ENCODE measurements at regions not wholly inside any gene's neighbourhood (a gene's known extent, or its start where the extent isn't known, plus 50 kb on each side); places are given as distances from the start of the nearest gene placed in this dataset.
"Not testable (repeated sequence)": the region's sequence is repeated elsewhere in the genome, so short reads cannot be mapped to it uniquely, and the experiment has no call there.

DNA sequence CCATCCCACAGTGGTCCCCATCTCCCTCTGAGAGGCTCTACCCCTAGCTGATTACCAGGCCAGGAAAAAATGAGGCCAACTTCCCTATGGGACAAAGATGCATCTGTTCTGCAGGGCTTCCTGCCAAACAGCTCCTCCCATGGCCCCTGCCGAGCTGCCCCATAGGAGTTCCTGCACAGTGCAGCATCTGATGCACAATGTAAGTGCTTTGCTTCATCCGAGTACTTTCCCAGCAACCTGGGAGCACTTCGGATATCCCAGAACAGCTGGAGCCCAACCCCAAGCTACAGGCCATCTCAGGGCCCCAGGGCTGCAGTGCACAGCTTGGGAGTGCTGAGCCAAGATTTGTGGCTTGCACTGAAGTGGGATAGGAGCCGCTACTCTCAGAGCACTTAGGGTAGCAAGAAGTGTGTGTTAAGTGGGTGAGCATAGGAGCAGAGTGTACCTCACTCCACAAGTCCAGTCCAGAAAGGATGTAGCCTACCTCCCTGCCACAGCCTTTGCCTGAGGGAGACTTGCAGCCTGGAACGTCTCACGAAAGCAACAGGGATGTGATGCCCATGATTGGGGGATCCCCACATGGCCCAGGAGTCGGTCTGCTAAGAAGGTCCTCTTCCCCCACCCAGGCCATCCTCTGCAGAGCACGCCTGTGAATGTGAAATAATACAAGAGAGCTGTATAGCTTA is 209.6 kb upstream of the VWC2 start:
- H3K4me1 Mint-ChIP-seq (ENCODE audit: low read depth) = no peaks in the 10 kb centered on the region
- intact Hi-C loops (cut with micrococcal nuclease) = no loop called here
- peaks cover 30% of the 10 kb centered on the region for H3K9me3 Mint-ChIP-seq
- H3K27me3 Mint-ChIP-seq = no peaks in the 10 kb centered on the region
- H3K4me3 Mint-ChIP-seq = no peak overlapping the region
- no peaks in the 10 kb centered on the region for H3K36me3 Mint-ChIP-seq
- no peak for DNase-seq
- CTCF ChIA-PET = no interaction called here
- H3K27ac Mint-ChIP-seq = no peak overlapping the region
- POLR2A ChIA-PET = no interaction called here

DNA sequence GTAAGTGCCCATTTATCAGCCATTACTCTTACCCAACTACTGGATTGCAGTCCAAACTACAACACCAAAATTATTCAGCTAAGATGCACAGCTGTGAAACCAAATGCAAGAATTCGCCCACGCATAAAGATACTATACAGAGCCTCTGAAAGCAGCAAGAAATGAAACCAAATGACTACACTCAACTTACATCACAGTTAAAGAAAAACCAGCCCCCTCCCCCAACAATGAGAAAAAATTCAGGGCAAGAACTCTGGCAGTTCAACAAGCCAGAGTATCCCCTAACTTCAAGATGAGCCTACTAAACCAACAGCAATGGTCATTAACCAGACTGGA is 209.1 kb upstream of the VWC2 start:
- DNase-seq = no peak
- no peak overlapping the region for H3K27ac Mint-ChIP-seq
- no peaks in the 10 kb centered on the region for H3K27me3 Mint-ChIP-seq
- H3K4me3 Mint-ChIP-seq = no peak overlapping the region
- intact Hi-C loops (cut with micrococcal nuclease) = no loop called here
- CTCF ChIA-PET = no interaction called here
- H3K9me3 Mint-ChIP-seq = peaks cover 26% of the 10 kb centered on the region
- POLR2A ChIA-PET = no interaction called here
- H3K4me1 Mint-ChIP-seq (ENCODE audit: low read depth) = no peaks in the 10 kb centered on the region
- no peaks in the 10 kb centered on the region for H3K36me3 Mint-ChIP-seq

DNA sequence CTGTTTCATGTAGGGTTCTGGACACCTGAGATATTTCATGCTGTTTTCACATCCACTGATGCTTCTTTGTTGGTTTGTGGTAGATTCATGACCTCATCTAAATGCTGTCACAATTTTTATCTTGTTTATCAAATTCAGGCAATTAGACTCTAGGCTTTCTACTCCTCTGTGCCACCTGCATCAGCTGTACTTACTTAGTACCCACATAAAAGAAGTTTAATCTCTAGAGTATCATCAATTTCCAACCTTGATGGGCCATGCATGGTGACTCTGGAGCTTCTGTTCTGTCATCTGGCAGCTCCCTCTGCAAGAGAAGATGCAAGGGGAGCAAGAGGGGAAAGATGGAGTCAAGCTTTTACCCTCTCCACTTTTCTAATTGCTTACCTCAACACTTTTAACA is 195.9 kb upstream of the VWC2 start:
- POLR2A ChIA-PET = no interaction called here
- Mint-ChIP-seq H3K27me3 (no peaks in the 10 kb centered on the region), H3K4me1 (ENCODE audit: low read depth) (no peaks in the 10 kb centered on the region)

DNA sequence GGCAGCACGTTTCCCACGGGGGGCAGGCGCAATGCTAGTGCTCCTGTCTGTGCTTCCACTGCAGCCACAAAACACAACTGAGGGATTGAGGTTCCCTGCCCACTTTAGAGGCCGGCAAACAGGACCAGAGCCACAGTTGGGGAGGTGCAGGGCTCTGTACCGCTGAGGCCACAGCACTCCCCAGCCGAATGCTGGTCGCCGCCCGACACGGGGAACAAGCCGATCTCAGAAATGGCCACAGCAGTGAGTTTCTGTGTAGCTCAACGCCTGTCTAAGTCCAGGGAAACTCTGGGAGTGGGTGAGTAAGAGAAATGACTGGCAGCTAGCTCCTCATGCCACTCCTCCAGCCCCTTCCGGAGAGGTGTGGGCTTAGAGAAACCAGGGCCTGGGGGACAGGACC is 194.0 kb upstream of the VWC2 start:
- CTCF ChIA-PET = no interaction called here
- Mint-ChIP-seq H3K27me3 (no peaks in the 10 kb centered on the region), H3K27ac (no peak overlapping the region), H3K9me3 (peaks cover 6% of the 10 kb centered on the region), H3K36me3 (no peaks in the 10 kb centered on the region), H3K4me1 (ENCODE audit: low read depth) (no peaks in the 10 kb centered on the region), H3K4me3 (no peak overlapping the region)
- no peak for DNase-seq
- POLR2A ChIA-PET = no interaction called here
- intact Hi-C loops (cut with micrococcal nuclease) = no loop called here

More for the DNA sequence above, 195.9 kb upstream of the VWC2 start:
- CTCF ChIA-PET = no interaction called here
- peaks cover 6% of the 10 kb centered on the region for H3K9me3 Mint-ChIP-seq
- H3K36me3 Mint-ChIP-seq = no peaks in the 10 kb centered on the region
- no peak for DNase-seq
- no peak overlapping the region for H3K4me3 Mint-ChIP-seq
- no peak overlapping the region for H3K27ac Mint-ChIP-seq
- intact Hi-C loops (cut with micrococcal nuclease) = no loop called here

DNA sequence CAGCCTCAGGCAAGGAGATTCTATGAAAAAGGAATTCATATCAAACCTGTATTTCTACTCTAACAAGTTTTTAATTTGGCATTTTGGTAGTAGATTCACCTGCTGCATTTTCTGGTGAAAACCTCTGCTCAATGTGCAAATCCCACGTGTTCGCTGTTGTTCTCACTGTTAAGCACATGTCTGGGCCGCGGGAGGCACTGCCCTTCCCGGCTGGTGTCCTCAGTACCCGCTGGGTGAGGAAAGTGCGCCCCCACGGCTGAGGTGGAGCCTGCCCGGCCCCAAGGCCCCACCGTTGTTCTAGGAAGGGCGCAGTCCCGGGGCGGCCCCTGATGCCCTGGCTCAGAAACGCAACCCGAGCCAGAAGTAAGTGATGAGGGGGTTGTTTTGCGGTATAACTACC is 193.4 kb upstream of the VWC2 start:
- ChIA-PET POLR2A (no interaction called here), CTCF (no interaction called here)
- peaks cover 6% of the 10 kb centered on the region for H3K9me3 Mint-ChIP-seq
- DNase-seq = no peak
- no peak overlapping the region for H3K4me3 Mint-ChIP-seq
- H3K27me3 Mint-ChIP-seq = no peaks in the 10 kb centered on the region
- no peaks in the 10 kb centered on the region for H3K4me1 Mint-ChIP-seq (ENCODE audit: low read depth)
- H3K27ac Mint-ChIP-seq = no peak overlapping the region
- intact Hi-C loops (cut with micrococcal nuclease) = no loop called here
- H3K36me3 Mint-ChIP-seq = no peaks in the 10 kb centered on the region

DNA sequence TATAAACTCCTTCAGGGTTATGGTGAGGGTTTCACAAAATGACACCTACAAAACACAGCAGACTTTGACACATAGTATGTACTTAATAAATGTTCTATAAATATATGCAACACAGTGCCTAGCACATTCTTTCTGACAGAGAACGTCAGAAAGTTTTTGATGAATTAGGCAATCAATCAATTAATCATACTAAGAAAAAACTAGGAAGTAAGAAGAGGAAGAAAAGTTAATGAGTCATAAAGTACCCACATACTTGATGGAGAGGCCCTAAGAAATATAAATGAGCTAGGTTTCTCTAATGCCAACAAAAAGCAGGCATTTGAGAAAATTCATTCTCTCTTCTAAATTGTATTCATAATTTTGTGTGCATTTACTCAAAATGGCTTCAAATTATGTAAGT is 192.7 kb upstream of the VWC2 start:
- Mint-ChIP-seq H3K27me3 (no peaks in the 10 kb centered on the region), H3K9me3 (peaks cover 6% of the 10 kb centered on the region), H3K36me3 (no peaks in the 10 kb centered on the region), H3K27ac (no peak overlapping the region), H3K4me3 (no peak overlapping the region), H3K4me1 (ENCODE audit: low read depth) (no peaks in the 10 kb centered on the region)
- intact Hi-C loops (cut with micrococcal nuclease) = no loop called here
- no peak for DNase-seq
- POLR2A ChIA-PET = no interaction called here
- CTCF ChIA-PET = no interaction called here

DNA sequence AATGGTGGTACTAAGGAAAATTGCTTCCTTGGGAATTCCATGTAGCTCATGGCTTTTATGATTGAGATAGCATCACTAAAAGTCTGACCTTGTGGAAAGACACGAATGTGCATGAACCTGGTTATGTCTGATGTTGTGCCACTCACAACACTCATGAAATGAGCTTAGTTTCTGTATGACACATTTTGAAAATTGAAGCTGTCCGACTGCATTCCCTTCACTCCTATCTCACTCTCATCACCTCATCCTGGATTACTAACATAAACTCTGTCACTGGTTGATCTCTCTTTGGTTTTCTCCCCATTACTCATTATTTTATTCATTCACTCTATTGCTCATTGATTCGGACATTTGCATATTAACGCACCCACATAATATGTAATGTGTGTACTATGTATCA is 190.0 kb upstream of the VWC2 start:
- ChIA-PET CTCF (no interaction called here), POLR2A (no interaction called here)
- Mint-ChIP-seq H3K27me3 (no peaks in the 10 kb centered on the region), H3K4me1 (ENCODE audit: low read depth) (no peaks in the 10 kb centered on the region), H3K9me3 (peaks cover 6% of the 10 kb centered on the region), H3K4me3 (no peak overlapping the region), H3K36me3 (no peaks in the 10 kb centered on the region), H3K27ac (no peak overlapping the region)
- intact Hi-C loops (cut with micrococcal nuclease) = no loop called here
- no peak for DNase-seq

DNA sequence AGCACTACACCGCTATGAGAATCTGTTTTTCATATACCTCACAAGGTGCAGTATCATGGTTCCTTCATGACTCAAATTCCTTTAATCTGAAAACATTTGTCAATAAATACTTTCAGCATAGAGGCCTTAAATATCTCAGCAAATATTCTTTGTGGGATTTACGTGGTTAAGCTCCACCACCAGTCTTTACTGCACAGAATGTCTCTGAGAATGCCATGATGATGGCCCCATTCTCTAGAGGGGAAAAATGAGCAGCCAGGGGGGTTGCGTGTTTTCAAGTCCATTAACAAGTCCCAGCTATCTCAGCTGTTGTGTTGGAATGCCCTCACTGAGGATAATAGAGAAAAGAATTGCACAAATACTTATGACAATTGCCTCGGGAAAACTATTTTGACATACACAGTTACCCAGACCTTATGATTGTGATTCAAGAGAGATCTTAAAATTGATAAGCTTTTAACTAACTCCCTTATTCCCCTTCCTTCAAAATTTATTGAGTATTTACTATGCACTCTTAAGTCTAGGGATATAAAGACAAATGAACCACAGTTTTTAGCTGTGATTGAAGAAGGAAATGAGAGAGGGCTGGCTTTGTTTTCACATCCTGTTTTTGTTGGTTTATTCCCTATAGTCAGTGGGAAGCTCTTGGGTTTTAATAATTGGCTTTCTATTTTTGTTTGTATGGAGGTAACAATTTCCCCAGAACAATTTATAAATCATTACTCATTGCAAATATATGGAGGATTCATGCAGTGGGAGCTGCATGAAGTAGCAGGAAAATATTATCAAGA is 176.5 kb upstream of the VWC2 start:
- H3K27me3 Mint-ChIP-seq = no peaks in the 10 kb centered on the region
- no peak for DNase-seq
- H3K4me3 Mint-ChIP-seq = no peak overlapping the region
- no peak overlapping the region for H3K27ac Mint-ChIP-seq
- intact Hi-C loops (cut with micrococcal nuclease) = no loop called here
- H3K36me3 Mint-ChIP-seq = no peaks in the 10 kb centered on the region
- CTCF ChIA-PET = no interaction called here
- no peaks in the 10 kb centered on the region for H3K9me3 Mint-ChIP-seq
- POLR2A ChIA-PET = no interaction called here
- no peaks in the 10 kb centered on the region for H3K4me1 Mint-ChIP-seq (ENCODE audit: low read depth)

DNA sequence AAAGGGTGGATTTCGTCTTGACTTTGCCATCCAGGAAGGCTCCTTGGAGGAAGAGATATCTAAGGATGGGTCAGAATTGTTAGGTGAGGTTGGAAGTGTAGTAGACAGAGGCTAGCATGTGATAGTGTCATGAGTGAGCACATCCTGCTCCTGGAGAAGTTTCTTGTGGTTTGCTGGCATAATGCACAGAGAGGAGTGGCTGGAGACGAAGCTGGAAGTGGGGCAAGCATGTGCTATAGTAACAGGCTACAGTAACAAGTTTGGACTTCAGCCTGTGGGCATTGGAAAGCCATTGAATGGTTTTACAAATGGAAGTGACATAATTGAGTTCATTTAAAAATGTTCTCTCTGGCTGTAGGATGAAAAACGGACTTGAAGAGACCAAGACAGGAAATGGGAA is 175.6 kb upstream of the VWC2 start:
- intact Hi-C loops (cut with micrococcal nuclease) = no loop called here
- H3K4me3 Mint-ChIP-seq = no peak overlapping the region
- POLR2A ChIA-PET = no interaction called here
- H3K36me3 Mint-ChIP-seq = no peaks in the 10 kb centered on the region
- H3K9me3 Mint-ChIP-seq = no peaks in the 10 kb centered on the region
- no peak overlapping the region for H3K27ac Mint-ChIP-seq
- CTCF ChIA-PET = no interaction called here
- no peaks in the 10 kb centered on the region for H3K27me3 Mint-ChIP-seq
- H3K4me1 Mint-ChIP-seq (ENCODE audit: low read depth) = no peaks in the 10 kb centered on the region
- DNase-seq = no peak

DNA sequence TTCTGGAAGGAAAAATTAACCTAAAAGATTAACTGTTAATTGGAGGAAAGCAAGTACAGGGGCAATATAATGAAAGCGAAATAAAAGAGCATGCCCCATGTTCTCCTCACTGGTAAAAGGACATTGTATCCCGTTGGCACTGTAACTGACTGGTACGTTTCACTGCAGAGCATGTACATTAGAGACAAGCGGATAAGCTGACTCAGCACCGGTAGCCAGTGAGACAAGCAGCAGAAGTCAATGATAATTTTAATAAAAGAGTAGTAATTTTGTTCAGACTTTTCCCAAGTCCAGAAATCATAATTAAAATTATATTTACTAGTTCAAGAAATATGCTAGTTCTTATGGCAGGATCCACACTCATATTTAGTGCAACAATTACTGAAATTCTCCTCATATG is 161.5 kb upstream of the VWC2 start:
- intact Hi-C loops (cut with micrococcal nuclease) = no loop called here
- POLR2A ChIA-PET = no interaction called here
- CTCF ChIA-PET = no interaction called here

DNA sequence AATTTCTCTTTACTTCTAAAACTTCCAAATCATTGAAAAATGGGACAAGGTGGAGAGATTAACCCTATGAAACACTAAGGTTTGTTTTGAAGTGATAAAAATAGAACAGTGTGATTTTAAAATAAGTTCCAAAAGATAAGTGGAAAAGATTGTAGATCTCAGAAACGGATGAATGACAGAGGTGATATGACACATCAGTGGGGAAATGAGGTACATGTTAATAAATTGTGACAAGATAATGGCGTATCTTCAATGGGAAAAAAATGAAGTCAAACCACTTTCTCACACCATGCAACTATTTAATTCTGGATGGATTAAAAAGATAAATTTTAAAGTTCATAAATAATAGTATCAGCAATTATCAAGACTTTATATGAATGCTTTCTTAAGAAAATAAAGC is 159.7 kb upstream of the VWC2 start:
- ChIA-PET POLR2A (no interaction called here), CTCF (no interaction called here)
- intact Hi-C loops (cut with micrococcal nuclease) = no loop called here
- H3K36me3 Mint-ChIP-seq = no peaks in the 10 kb centered on the region
- no peaks in the 10 kb centered on the region for H3K27me3 Mint-ChIP-seq
- peaks cover 14% of the 10 kb centered on the region for H3K9me3 Mint-ChIP-seq
- no peak overlapping the region for H3K27ac Mint-ChIP-seq
- H3K4me3 Mint-ChIP-seq = no peak overlapping the region
- no peaks in the 10 kb centered on the region for H3K4me1 Mint-ChIP-seq (ENCODE audit: low read depth)
- no peak for DNase-seq

More for the DNA sequence above, 161.5 kb upstream of the VWC2 start:
- no peaks in the 10 kb centered on the region for H3K36me3 Mint-ChIP-seq
- no peak overlapping the region for H3K27ac Mint-ChIP-seq
- DNase-seq = no peak
- H3K4me3 Mint-ChIP-seq = no peak overlapping the region
- no peaks in the 10 kb centered on the region for H3K4me1 Mint-ChIP-seq (ENCODE audit: low read depth)
- H3K27me3 Mint-ChIP-seq = no peaks in the 10 kb centered on the region
- H3K9me3 Mint-ChIP-seq = peaks cover 25% of the 10 kb centered on the region

DNA sequence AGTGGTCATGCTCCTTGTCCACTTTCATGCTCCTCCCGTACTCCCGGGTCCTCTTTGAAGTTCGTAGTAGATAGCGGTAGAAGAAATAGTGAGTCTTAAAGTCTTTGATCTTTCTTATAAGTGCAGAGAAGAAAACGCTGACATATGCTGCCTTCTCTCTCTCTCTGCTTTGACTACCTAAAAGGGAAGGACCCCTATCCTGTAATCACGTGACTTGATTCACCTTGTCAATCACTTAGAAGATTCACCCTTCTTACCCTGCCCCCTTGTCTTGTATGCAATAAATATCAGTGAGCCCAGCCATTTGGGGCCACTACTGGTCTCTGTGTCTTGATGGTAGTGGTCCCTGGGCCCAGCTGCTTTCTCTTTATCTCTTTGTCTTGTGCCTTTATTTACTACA is 158.5 kb upstream of the VWC2 start:
- intact Hi-C loops (cut with micrococcal nuclease); H3K36me3 Mint-ChIP-seq; H3K27me3 Mint-ChIP-seq; POLR2A ChIA-PET; H3K4me1 Mint-ChIP-seq (ENCODE audit: low read depth); DNase-seq; H3K27ac Mint-ChIP-seq; H3K4me3 Mint-ChIP-seq; CTCF ChIA-PET: not testable (repeated sequence)
- peaks cover 12% of the 10 kb centered on the region for H3K9me3 Mint-ChIP-seq

DNA sequence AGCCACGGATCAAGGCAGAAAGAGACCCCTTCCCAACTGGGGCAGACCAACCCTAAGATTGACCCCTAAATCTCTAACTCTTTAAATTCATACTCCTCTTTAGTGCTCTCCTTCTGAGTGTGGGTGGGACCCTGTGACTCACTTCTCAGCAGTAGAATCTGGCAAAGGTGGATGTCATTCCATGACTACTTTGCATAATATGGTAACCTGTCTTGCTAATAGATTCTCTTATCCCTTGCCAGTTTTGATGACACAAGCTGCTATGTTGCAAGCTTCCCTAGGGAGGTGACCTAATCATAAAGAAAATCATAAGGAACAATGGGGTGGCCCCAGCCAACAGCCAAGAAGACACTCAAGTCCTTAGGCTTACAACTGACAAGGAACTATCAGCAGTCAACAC is 155.4 kb upstream of the VWC2 start:
- Mint-ChIP-seq H3K27me3 (no peaks in the 10 kb centered on the region), H3K27ac (no peak overlapping the region), H3K36me3 (no peaks in the 10 kb centered on the region), H3K9me3 (peaks cover 14% of the 10 kb centered on the region), H3K4me3 (no peak overlapping the region), H3K4me1 (ENCODE audit: low read depth) (no peaks in the 10 kb centered on the region)
- CTCF ChIA-PET = no interaction called here
- POLR2A ChIA-PET = no interaction called here
- no peak for DNase-seq
- intact Hi-C loops (cut with micrococcal nuclease) = no loop called here

Data from activated CD4-positive, alpha-beta memory T cell treated with anti-CD3 and anti-CD28 coated beads for 36 hours (primary cell).